ENCODE measurements at regions not wholly inside any gene's neighbourhood (a gene's known extent, or its start where the extent isn't known, plus 50 kb on each side); places are given as distances from the start of the nearest gene placed in this dataset.
A peak's percentile ranks its signal among the peaks of the same experiment; 100 is the strongest.
"Not testable (repeated sequence)": the region's sequence is repeated elsewhere in the genome, so short reads cannot be mapped to it uniquely, and the experiment has no call there.

DNA sequence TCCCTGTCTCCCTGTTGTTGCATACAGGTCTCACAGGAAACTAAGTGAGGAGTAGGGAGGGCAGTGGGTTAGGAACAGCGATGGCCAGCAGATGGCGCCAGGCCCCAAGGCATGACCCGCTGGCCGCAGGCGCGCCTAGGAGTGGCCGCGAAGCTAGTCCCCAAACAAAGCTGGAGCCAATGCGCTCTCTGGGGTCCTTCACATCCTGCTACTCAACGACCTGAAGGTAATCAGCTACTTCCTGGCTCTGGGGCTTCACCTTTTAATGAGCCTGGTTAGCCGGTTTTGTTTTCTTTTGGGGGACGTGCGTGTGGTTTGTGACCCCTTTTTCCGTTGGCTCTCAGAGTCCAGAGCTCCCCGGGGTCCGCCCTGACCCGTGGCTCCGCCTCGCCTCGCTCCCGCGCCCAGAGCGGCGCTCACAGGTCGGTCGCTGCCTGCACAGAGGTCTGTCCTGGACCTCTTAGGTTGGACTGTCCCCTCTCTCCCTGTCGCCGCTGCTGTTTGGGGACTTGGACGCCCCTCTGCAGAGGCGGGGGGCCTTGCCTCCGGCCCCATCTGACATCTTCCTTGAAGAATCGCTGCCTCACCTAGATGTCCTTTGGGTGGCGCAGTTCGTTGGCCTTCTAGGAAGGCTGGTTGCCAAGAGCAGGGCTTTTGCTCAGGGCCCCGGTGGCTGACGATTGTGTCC, 62.2 kb upstream of the GTF3A start:
- Histone ChIP-seq H3K9me3 (no peaks in the 10 kb centered on the region), H3K27me3 (no peaks in the 10 kb centered on the region), H3K27ac (no peak overlapping the region), H3K4me3 (peak overlapping the region; percentile 47 to 65), H3K36me3 (ENCODE audit: low read depth, missing control alignments) (no peaks in the 10 kb centered on the region), H3K4me1 (peaks cover 5% of the 10 kb centered on the region)
- intact Hi-C loops (cut with DNase I; ENCODE audit: low total_unique reads): loop anchor here (10.0 kb wide), 1 partner anchor 623 kb away; the partner anchor contains the start of gene URAD
- DNase-seq: peak; percentile 93
- 7 to 8% methylated on average over 34 to 36 of the region's 36 CpGs for WGBS, 2 donors
- TF ChIP-seq POLR2A (IDR thresholded peaks at IDR 0.05) (no peak), CTCF (IDR thresholded peaks at IDR 0.05) (peak; percentile 75 to 88 (median 87))

DNA sequence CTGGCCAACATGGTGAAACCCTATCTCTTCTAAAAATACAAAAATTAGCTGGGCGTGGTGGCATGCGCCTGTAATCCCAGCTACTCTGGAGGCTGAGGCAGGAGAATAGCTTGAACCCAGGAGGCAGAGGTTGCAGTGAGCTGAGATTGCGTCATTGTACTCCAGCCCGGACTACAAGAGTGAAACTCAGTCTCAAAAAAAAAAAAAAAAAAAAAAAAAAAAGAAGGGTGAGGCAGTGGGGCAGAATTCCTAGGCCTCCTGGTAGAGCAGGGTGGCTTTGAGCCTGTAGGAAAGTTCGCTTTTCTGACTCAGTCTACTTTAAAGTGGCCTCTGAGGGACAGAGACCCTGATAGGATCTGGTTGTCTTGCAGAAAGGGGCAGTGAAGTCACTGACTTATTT, 60.8 kb upstream of the GTF3A start:
- H3K4me3 ChIP-seq; H3K27me3 ChIP-seq; H3K4me1 ChIP-seq; DNase-seq; H3K36me3 ChIP-seq (ENCODE audit: low read depth, missing control alignments); H3K9me3 ChIP-seq; H3K27ac ChIP-seq: not testable (repeated sequence)
- WGBS, 2 donors: 93 to 95% methylated on average over 5 of the region's 5 CpGs
- intact Hi-C loops (cut with DNase I; ENCODE audit: low total_unique reads): loop anchor here (10.0 kb wide), 1 partner anchor 621 kb away; the partner anchor contains the start of gene URAD

GRCh38 chr13:27367570-27367969, 56.8 kb upstream of the GTF3A start:
- Histone ChIP-seq H3K36me3 (ENCODE audit: low read depth, missing control alignments) (no peaks in the 10 kb centered on the region), H3K27ac (no peak overlapping the region), H3K4me1 (no peaks in the 10 kb centered on the region), H3K27me3 (no peaks in the 10 kb centered on the region), H3K9me3 (no peaks in the 10 kb centered on the region), H3K4me3 (no peak overlapping the region)
- no peak for DNase-seq
- WGBS, 2 donors: 73 to 77% methylated on average over 5 of the region's 5 CpGs
- TF ChIP-seq POLR2A (IDR thresholded peaks at IDR 0.05): no peak
- no peak for TF ChIP-seq CTCF (IDR thresholded peaks at IDR 0.05)
- intact Hi-C loops (cut with DNase I; ENCODE audit: low total_unique reads): loop anchor here (10.0 kb wide), 1 partner anchor 617 kb away; the partner anchor contains the start of gene URAD

- Histone ChIP-seq H3K4me3 (no peak overlapping the region), H3K27me3 (no peaks in the 10 kb centered on the region), H3K4me1 (peaks cover under 1% of the 10 kb centered on the region), H3K27ac (no peak overlapping the region), H3K36me3 (ENCODE audit: low read depth, missing control alignments) (no peaks in the 10 kb centered on the region), H3K9me3 (no peaks in the 10 kb centered on the region)
- WGBS, 2 donors: 84 to 89% methylated on average over 12 of the region's 12 CpGs
- DNase-seq: no peak
- intact Hi-C loops (cut with DNase I; ENCODE audit: low total_unique reads): loop anchor here (5.0 kb wide), 1 partner anchor 457 kb away; no protein-coding TSS in a partner anchor
- no peak for TF ChIP-seq CTCF (IDR thresholded peaks at IDR 0.05)
- no peak for TF ChIP-seq POLR2A (IDR thresholded peaks at IDR 0.05)
These were observed 54.0 kb upstream of the GTF3A start for GRCh38 chr13:27370305-27370872.

DNA sequence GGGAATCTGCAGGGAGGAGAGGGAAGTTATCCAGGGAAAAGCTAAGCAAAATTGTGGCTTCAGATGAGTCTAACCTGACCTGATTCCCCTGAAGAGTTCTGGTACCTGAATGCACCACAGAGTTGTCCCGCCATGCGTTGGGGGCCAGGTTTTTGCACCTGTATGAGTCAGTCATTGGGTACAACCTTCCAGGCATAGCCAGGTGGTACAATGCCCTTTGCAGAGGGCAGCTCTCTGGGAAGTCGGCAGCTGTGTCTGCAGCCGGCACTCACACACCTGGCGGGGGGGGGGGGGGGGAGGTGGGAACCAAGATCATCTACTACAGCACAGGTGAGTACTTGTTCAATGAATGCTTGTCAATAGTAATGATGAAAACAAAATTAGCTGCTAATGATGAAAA, 52.5 kb upstream of the GTF3A start:
- TF ChIP-seq CTCF (IDR thresholded peaks at IDR 0.05) (no peak), POLR2A (IDR thresholded peaks at IDR 0.05) (no peak)
- Histone ChIP-seq H3K36me3 (ENCODE audit: low read depth, missing control alignments) (no peaks in the 10 kb centered on the region), H3K4me3 (no peak overlapping the region), H3K27ac (no peak overlapping the region), H3K9me3 (no peaks in the 10 kb centered on the region), H3K27me3 (no peaks in the 10 kb centered on the region), H3K4me1 (peaks cover 3% of the 10 kb centered on the region)
- intact Hi-C loops (cut with DNase I; ENCODE audit: low total_unique reads): loop anchor here (5.0 kb wide), 1 partner anchor 455 kb away; no protein-coding TSS in a partner anchor
- WGBS, 2 donors: 87 to 100% methylated on average over 4 to 5 of the region's 5 CpGs
- no peak for DNase-seq
